ENCODE measurements at regions not wholly inside any gene's neighbourhood (a gene's known extent, or its start where the extent isn't known, plus 50 kb on each side); places are given as distances from the start of the nearest gene placed in this dataset.

DNA sequence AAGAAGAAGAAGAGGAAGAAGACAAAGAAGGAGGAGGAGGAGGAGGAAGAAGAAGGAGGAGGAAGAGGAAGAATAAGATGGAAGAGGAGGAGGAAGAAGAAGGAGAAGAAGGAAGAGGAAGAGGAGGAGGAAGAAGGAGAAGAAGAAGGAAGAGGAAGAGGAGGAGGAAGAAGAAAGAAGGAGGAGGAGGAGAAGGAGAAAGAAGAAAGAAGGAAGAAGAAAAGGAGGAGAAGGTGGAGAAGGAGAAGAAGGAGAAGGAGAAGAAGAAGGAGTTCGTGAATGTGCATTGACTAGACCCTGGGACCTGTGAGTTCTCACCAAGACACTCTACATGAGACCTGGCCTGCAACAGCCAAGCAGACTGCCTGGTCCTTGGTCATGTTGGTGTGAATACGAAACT, 131.7 kb upstream of the ERRFI1 start:
- Mint-ChIP-seq H3K27ac (no peak overlapping the region), H3K36me3 (no peaks in the 10 kb centered on the region), H3K27me3 (peaks cover 1 to 4% of the 10 kb centered on the region in 2 donors), H3K9me3 (peaks cover 0 to 10% (median under 1%) of the 10 kb centered on the region in 3 donors), H3K4me1 (peaks cover 22 to 27% (median 23%) of the 10 kb centered on the region in 3 donors), H3K4me3 (no peak overlapping the region)
- H3K36me3 ChIP-seq (ENCODE audit: control insufficient read depth in 2 of 2, extremely low read depth in 1 of 2, insufficient read depth in 1 of 2, low read length in 1 of 2) = no peaks in the 10 kb centered on the region
- H3K9me3 ChIP-seq = peaks cover 2% of the 10 kb centered on the region
- DNase-seq (no peak), ATAC-seq (replicated peaks in 1 of 4) (no peak)
- WGBS (ENCODE audit: insufficient coverage) = 92% methylated on average over 2 of the region's 2 CpGs
- ChIA-PET POLR2A (no interaction called here), CTCF (no interaction called here)
- H3K4me1 ChIP-seq (ENCODE audit: control insufficient read depth in 1 of 2, extremely low read depth in 1 of 2, insufficient read depth in 2 of 2, low read length in 2 of 2) = peaks cover 12 to 27% of the 10 kb centered on the region in 2 experiments
- H3K27ac ChIP-seq (ENCODE audit: low read length) = no peak overlapping the region
- H3K27me3 ChIP-seq (replicated peaks in 1 of 2; ENCODE audit: control insufficient read depth in 2 of 2, extremely low read depth in 1 of 2, insufficient read depth in 2 of 2, low read length in 1 of 2) = peaks cover 0 to 16% of the 10 kb centered on the region in 2 experiments
- no peak overlapping the region for H3K4me3 ChIP-seq (ENCODE audit: control insufficient read depth in 1 of 2, extremely low read depth in 1 of 2, low read length in 1 of 2)

DNA sequence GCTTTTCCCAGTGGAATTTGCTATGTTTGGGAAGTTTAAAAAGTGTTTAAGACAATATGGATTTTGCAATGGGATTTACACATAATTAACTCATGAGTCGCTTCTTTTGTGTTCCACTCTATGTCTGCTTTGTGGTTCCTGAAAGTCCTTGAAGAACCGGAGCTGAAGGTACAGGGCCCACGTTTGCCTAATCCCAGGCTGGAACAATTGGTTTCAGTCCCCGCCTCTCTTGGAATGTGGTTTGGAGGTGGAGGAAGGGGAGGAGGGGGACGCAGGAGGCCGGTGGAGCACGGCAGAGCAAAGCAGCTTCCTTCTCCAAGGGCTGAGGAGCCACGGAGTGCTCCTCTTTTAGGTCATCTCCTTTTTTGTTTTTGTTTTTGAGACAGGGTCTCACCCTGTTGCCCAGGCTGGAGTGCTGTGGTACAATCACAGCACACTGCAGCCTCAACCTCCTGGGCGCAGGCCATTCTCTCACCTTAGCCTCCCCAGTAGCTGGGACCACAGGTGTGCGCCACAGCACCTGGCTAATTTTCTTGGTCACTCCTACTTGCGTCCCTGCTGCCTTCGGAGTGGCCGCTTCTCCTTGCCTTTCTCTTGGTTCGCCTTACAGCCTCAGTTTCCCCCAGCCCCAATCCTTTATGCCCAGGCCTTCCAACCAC, 129.5 kb upstream of the ERRFI1 start:
- ChIA-PET CTCF (no interaction called here), POLR2A (no interaction called here)
- peaks cover 0 to 12% (median 2%) of the 10 kb centered on the region in 3 donors for H3K9me3 Mint-ChIP-seq
- DNase-seq (no peak), ATAC-seq (replicated peaks in 1 of 4) (no peak)
- Histone ChIP-seq H3K27me3 (replicated peaks in 1 of 2; ENCODE audit: control insufficient read depth in 2 of 2, extremely low read depth in 1 of 2, insufficient read depth in 2 of 2, low read length in 1 of 2) (peaks cover 0 to 16% of the 10 kb centered on the region in 2 experiments), H3K27ac (ENCODE audit: low read length) (no peak overlapping the region), H3K36me3 (ENCODE audit: control insufficient read depth in 2 of 2, extremely low read depth in 1 of 2, insufficient read depth in 1 of 2, low read length in 1 of 2) (no peaks in the 10 kb centered on the region), H3K9me3 (peaks cover 2% of the 10 kb centered on the region), H3K4me1 (ENCODE audit: control insufficient read depth in 1 of 2, extremely low read depth in 1 of 2, insufficient read depth in 2 of 2, low read length in 2 of 2) (peaks cover 19 to 49% of the 10 kb centered on the region in 2 experiments), H3K4me3 (ENCODE audit: control insufficient read depth in 1 of 2, extremely low read depth in 1 of 2, low read length in 1 of 2) (no peak overlapping the region)
- peak overlapping the region in 1 of 2 donors; percentile 36 for H3K27ac Mint-ChIP-seq
- peaks cover 41 to 43% (median 42%) of the 10 kb centered on the region in 3 donors for H3K4me1 Mint-ChIP-seq
- no peak overlapping the region for H3K4me3 Mint-ChIP-seq
- peaks cover 0 to 1% of the 10 kb centered on the region in 2 donors for H3K27me3 Mint-ChIP-seq
- H3K36me3 Mint-ChIP-seq = no peaks in the 10 kb centered on the region
- 91% methylated on average over 9 of the region's 14 CpGs for WGBS (ENCODE audit: insufficient coverage)

DNA sequence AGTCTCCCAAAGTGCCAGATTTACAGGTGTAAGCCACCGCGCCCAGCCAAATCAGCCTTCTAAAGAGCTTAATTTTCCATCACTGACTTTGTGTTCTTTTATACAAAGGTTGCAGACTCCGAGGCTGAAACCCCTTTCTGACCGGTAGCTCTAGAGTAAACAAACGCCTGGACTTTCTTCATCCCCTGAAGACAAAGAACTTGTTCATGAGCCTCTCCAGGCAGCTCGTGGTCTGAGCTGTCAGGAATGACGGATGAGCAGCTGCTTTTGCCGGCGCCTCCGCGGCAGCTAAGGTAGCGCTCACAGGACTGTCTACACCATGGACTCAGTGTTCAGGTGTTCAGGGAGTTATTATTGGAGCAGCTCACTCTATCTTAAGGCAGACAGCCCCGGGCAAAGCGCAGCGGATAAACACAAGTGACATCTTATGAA, 128.5 kb upstream of the ERRFI1 start:
- peaks cover 0 to 12% (median 2%) of the 10 kb centered on the region in 3 donors for H3K9me3 Mint-ChIP-seq
- Histone ChIP-seq H3K4me1 (ENCODE audit: control insufficient read depth in 1 of 2, extremely low read depth in 1 of 2, insufficient read depth in 2 of 2, low read length in 2 of 2) (peaks cover 24 to 54% of the 10 kb centered on the region in 2 experiments), H3K27ac (ENCODE audit: low read length) (no peak overlapping the region), H3K27me3 (replicated peaks in 1 of 2; ENCODE audit: control insufficient read depth in 2 of 2, extremely low read depth in 1 of 2, insufficient read depth in 2 of 2, low read length in 1 of 2) (peaks cover 0 to 16% of the 10 kb centered on the region in 2 experiments), H3K9me3 (peaks cover 2% of the 10 kb centered on the region), H3K4me3 (ENCODE audit: control insufficient read depth in 1 of 2, extremely low read depth in 1 of 2, low read length in 1 of 2) (no peak overlapping the region), H3K36me3 (ENCODE audit: control insufficient read depth in 2 of 2, extremely low read depth in 1 of 2, insufficient read depth in 1 of 2, low read length in 1 of 2) (no peaks in the 10 kb centered on the region)
- 100% methylated on average over 2 of the region's 15 CpGs for WGBS (ENCODE audit: insufficient coverage)
- H3K36me3 Mint-ChIP-seq = no peaks in the 10 kb centered on the region
- peaks cover 50 to 51% (median 51%) of the 10 kb centered on the region in 3 donors for H3K4me1 Mint-ChIP-seq
- peak overlapping the region in 1 of 3 donors; percentile 50 for H3K4me3 Mint-ChIP-seq
- no peak for DNase-seq
- H3K27ac Mint-ChIP-seq = peak overlapping the region in 1 of 2 donors; percentile 11
- POLR2A ChIA-PET = no interaction called here
- peaks cover 0 to 1% of the 10 kb centered on the region in 2 donors for H3K27me3 Mint-ChIP-seq
- ATAC-seq (replicated peaks in 1 of 4) = no peak
- CTCF ChIA-PET = interaction anchor here in 1 of 2 donors (0.6 kb wide), 1 partner anchor 274 kb away, joined by 3 read pairs; no protein-coding TSS in a partner anchor

DNA sequence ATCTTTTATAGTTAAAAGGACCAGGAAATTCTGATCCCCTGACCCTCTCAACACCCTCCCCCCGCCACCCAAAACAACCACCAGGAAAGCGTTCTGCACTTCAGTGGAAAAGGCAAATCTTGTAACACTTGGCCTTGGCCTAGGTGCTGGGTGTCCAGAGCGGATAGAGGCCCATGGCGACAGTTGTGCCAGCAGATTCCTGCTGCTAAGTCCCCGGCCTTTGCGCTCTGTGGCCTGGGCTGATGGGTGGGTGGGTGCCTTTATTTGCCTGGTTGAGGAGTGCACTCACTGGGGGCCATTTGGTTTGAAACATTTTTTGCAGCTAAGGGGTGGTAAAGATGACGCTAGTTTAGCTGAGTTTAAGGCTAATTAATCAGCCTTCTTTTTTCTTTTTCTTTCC, 127.9 kb upstream of the ERRFI1 start:
- DNase-seq = no peak
- Mint-ChIP-seq H3K9me3 (peaks cover 0 to 12% (median 2%) of the 10 kb centered on the region in 3 donors), H3K4me3 (peak overlapping the region in 1 of 3 donors; percentile 77), H3K27ac (no peak overlapping the region), H3K36me3 (no peaks in the 10 kb centered on the region), H3K27me3 (peaks cover 0 to 1% of the 10 kb centered on the region in 2 donors), H3K4me1 (peaks cover 53 to 57% (median 56%) of the 10 kb centered on the region in 3 donors)
- peaks cover 2% of the 10 kb centered on the region for H3K9me3 ChIP-seq
- H3K36me3 ChIP-seq (ENCODE audit: control insufficient read depth in 2 of 2, extremely low read depth in 1 of 2, insufficient read depth in 1 of 2, low read length in 1 of 2) = no peaks in the 10 kb centered on the region
- POLR2A ChIA-PET = interaction anchor here in 1 of 2 donors (1.0 kb wide), 1 partner anchor 16 kb away, joined by 4 read pairs; no protein-coding TSS in a partner anchor
- ATAC-seq (replicated peaks in 1 of 4) = no peak
- H3K4me1 ChIP-seq (ENCODE audit: control insufficient read depth in 1 of 2, extremely low read depth in 1 of 2, insufficient read depth in 2 of 2, low read length in 2 of 2) = peaks cover 30 to 55% of the 10 kb centered on the region in 2 experiments
- H3K27me3 ChIP-seq (replicated peaks in 1 of 2; ENCODE audit: control insufficient read depth in 2 of 2, extremely low read depth in 1 of 2, insufficient read depth in 2 of 2, low read length in 1 of 2) = peaks cover 0 to 13% of the 10 kb centered on the region in 2 experiments
- H3K4me3 ChIP-seq (ENCODE audit: control insufficient read depth in 1 of 2, extremely low read depth in 1 of 2, low read length in 1 of 2) = no peak overlapping the region
- CTCF ChIA-PET = interaction anchor here (0.6 to 0.7 kb wide), 2 partner anchors 17 to 275 kb away, joined by 3 to 5 read pairs; no protein-coding TSS in a partner anchor
- WGBS (ENCODE audit: insufficient coverage) = 100% methylated on average over 2 of the region's 7 CpGs
- peak overlapping the region; percentile 98 for H3K27ac ChIP-seq (ENCODE audit: low read length)

DNA sequence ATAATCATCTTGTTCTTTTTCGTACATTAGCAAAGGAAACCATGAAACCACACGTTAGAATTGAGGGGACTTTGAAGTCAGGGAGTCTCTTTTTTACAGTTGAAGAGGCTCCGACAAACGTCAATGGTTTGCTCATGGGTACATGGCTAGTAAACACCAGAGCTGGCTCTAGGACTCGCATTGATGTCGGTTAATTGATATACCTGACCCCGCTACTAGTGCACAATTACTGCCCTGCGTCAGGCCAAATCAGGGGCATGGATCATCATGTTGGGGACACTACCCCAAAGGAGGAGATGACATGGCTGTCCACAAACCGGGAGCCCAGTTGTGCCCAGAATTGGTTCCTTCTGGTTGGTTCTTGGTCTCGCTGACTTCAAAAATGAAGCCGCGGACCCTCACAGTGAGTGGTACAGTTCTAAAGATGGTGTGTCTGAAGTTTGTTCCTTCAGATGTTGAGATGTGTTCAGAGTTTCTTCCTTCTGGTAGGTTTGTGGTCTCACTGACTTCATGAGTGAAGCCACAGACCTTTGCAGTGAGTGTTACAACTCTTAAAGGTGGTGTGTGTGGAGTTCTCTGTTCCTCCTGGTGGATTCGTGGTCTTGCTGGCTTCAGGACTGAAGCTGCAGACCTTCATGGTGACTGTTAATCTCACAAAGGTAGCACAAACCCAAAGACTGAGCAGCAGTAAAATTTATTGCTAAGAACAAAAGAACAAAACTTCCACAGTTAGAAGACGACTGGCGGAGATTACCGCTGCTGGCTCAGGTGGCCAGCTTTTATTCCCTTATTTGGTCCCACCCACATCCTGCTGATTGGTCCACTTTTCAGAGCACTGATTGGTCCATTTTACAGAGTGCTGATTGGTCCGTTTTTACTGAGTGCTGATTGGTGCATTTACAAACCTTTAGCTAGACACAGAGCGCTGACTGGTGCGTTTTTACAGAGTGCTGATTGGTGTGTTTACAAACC, 126.9 kb upstream of the ERRFI1 start:
- Histone ChIP-seq H3K4me1 (ENCODE audit: control insufficient read depth in 1 of 2, extremely low read depth in 1 of 2, insufficient read depth in 2 of 2, low read length in 2 of 2) (peaks cover 31 to 54% of the 10 kb centered on the region in 2 experiments), H3K27ac (ENCODE audit: low read length) (peak overlapping the region; percentile 98), H3K9me3 (peaks cover 2% of the 10 kb centered on the region), H3K27me3 (replicated peaks in 1 of 2; ENCODE audit: control insufficient read depth in 2 of 2, extremely low read depth in 1 of 2, insufficient read depth in 2 of 2, low read length in 1 of 2) (peaks cover 0 to 10% of the 10 kb centered on the region in 2 experiments), H3K4me3 (ENCODE audit: control insufficient read depth in 1 of 2, extremely low read depth in 1 of 2, low read length in 1 of 2) (peak overlapping the region; percentile 37 to 45), H3K36me3 (ENCODE audit: control insufficient read depth in 2 of 2, extremely low read depth in 1 of 2, insufficient read depth in 1 of 2, low read length in 1 of 2) (no peaks in the 10 kb centered on the region)
- peaks cover 59 to 61% (median 60%) of the 10 kb centered on the region in 3 donors for H3K4me1 Mint-ChIP-seq
- CTCF ChIA-PET = interaction anchor here in 1 of 2 donors (0.7 kb wide), 1 partner anchor 18 kb away, joined by 5 read pairs; no protein-coding TSS in a partner anchor
- DNase-seq (peak; percentile 30 to 89 (median 59)), ATAC-seq (replicated peaks in 1 of 4) (peak; percentile 87 to 91 (median 89))
- peak overlapping the region; percentile 96 to 99 for H3K27ac Mint-ChIP-seq
- 16% methylated on average over 12 of the region's 19 CpGs for WGBS (ENCODE audit: insufficient coverage)
- peaks cover 0 to 12% (median 2%) of the 10 kb centered on the region in 3 donors for H3K9me3 Mint-ChIP-seq
- H3K36me3 Mint-ChIP-seq = no peaks in the 10 kb centered on the region
- H3K4me3 Mint-ChIP-seq = peak overlapping the region; percentile 72 to 77 (median 74)
- POLR2A ChIA-PET = interaction anchor here in 1 of 2 donors (1.0 to 1.1 kb wide), 2 partner anchors 17 to 29 kb away, joined by 4 to 6 read pairs; no protein-coding TSS in a partner anchor
- peaks cover 0 to 1% of the 10 kb centered on the region in 2 donors for H3K27me3 Mint-ChIP-seq
